ENCODE measurements at regions not wholly inside any gene's neighbourhood (a gene's known extent, or its start where the extent isn't known, plus 50 kb on each side); places are given as distances from the start of the nearest gene placed in this dataset.

DNA sequence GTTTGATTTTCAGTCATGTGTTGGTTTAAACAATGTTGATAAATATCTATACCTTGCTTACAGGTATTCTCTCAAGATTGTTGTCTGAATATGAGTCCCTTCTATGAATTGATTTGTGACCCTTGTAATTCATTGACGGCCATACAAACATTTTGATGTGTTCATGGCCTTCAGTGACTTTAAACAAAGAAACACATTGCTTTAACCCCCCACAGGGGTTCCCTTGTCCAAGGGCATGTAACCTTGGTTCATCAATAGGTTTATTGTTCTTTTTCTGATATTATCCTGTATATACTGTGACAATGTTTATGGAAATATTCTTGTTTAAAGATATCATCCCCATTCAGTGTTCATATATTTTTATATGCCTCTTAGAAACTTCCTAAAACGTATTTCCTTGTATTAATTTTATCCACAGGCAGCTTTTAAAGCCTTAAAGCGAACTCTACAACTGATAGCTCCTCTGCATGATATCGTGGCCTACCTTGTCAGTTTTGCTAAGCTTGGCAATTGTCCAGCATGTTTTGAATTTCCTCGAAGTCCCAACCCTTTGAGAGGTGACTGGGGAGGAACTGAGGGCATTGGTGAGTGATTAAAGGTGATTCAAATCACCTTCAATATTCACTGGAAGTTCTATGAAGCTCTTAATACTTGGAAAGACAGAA, 87.0 kb downstream of the CD164 start:
- H3K4me3 ChIP-seq: no peak overlapping the region
- no peaks in the 10 kb centered on the region for H3K9me3 ChIP-seq
- TF ChIP-seq EP300 (IDR thresholded peaks at IDR 0.05) (no peak), POLR2AphosphoS5 (IDR thresholded peaks at IDR 0.05) (peak in 2 of 3 donors; percentile 15 to 33)
- TF ChIP-seq, protein P1, sequence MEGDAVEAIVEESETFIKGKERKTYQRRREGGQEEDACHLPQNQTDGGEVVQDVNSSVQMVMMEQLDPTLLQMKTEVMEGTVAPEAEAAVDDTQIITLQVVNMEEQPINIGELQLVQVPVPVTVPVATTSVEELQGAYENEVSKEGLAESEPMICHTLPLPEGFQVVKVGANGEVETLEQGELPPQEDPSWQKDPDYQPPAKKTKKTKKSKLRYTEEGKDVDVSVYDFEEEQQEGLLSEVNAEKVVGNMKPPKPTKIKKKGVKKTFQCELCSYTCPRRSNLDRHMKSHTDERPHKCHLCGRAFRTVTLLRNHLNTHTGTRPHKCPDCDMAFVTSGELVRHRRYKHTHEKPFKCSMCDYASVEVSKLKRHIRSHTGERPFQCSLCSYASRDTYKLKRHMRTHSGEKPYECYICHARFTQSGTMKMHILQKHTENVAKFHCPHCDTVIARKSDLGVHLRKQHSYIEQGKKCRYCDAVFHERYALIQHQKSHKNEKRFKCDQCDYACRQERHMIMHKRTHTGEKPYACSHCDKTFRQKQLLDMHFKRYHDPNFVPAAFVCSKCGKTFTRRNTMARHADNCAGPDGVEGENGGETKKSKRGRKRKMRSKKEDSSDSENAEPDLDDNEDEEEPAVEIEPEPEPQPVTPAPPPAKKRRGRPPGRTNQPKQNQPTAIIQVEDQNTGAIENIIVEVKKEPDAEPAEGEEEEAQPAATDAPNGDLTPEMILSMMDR (IDR thresholded peaks at IDR 0.05): no peak
- no peaks in the 10 kb centered on the region for H3K36me3 ChIP-seq
- 25 to 53% (median 41%) methylated on average over 5 of the region's 5 CpGs for WGBS, 5 donors
- peak overlapping the region; percentile 13 to 82 (median 51) for H3K27ac ChIP-seq
- H3K4me1 ChIP-seq: peaks cover 0 to 42% (median 27%) of the 10 kb centered on the region in 4 donors
- intact Hi-C loops (cut with DNase I; ENCODE audit: low total_unique reads): no loop called here
- H3K27me3 ChIP-seq: peaks cover 0 to 5% (median 0%) of the 10 kb centered on the region in 3 donors
- DNase-seq: peak in 1 of 2 donors; percentile 62

DNA sequence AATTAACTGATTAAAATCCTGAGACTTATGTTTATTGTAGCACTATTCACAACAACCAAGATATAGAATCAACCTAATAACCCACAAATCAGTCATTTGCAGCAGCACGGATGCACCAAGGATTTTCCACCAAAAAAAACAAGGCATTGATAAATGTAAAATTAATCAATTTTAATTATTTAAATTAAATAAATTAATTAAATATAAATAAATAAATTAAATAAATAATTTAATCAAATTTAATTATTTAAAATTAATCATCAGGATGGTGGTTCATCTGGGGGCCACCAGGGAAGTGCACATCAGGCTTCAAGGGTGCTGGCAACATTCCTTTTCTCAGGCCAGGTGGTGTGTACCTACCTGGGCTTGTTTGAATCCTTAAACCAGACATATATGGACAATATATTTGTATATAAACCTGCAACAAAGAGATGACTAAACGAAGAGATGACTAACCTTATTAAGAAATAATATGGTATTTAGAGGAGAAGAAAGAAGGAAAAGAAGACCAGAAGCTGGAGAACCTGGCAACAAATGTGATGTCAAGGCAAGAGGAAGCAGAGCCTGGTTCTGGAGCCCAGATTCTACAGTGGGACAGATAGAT, 89.2 kb downstream of the CD164 start:
- no peaks in the 10 kb centered on the region for H3K9me3 ChIP-seq
- TF ChIP-seq, protein P1 (IDR thresholded peaks at IDR 0.05): no peak
- no peak for TF ChIP-seq EP300 (IDR thresholded peaks at IDR 0.05)
- no peak for TF ChIP-seq POLR2A (IDR thresholded peaks at IDR 0.05)
- TF ChIP-seq POLR2AphosphoS5 (IDR thresholded peaks at IDR 0.05): no peak
- intact Hi-C loops (cut with DNase I; ENCODE audit: low total_unique reads): no loop called here
- H3K27me3 ChIP-seq: peaks cover 0 to 12% (median 0%) of the 10 kb centered on the region in 3 donors
- no peak overlapping the region for H3K4me3 ChIP-seq
- DNase-seq: no peak
- peaks cover 0 to 25% (median 14%) of the 10 kb centered on the region in 4 donors for H3K4me1 ChIP-seq
- no peaks in the 10 kb centered on the region for H3K36me3 ChIP-seq
- H3K27ac ChIP-seq: no peak overlapping the region
- 85 to 92% (median 86%) methylated on average over 2 of the region's 2 CpGs for WGBS, 5 donors

DNA sequence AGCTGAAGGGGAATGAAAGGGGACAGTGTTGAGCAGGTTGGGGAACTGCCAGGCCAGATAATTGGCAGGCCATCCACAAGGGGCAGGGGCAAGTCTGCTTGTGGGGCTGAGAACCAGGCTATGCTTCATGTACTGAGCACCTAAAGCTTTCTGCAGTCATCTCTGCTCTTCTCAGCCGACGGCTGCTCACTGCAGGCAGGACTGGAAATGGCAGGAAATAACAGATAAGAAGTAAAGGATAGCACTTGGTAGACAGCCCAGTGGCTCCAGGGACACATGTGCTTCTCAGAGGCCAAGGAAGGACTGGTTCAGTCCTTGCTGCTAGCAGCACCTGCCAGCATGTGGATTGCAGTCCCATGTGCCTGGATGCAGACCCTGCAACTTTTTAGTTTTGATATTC, 89.8 kb downstream of the CD164 start:
- Histone ChIP-seq H3K27ac (no peak overlapping the region), H3K4me1 (peaks cover 0 to 18% (median 11%) of the 10 kb centered on the region in 4 donors), H3K4me3 (no peak overlapping the region), H3K36me3 (no peaks in the 10 kb centered on the region), H3K27me3 (peaks cover 0 to 12% (median 0%) of the 10 kb centered on the region in 3 donors), H3K9me3 (no peaks in the 10 kb centered on the region)
- intact Hi-C loops (cut with DNase I; ENCODE audit: low total_unique reads): no loop called here
- TF ChIP-seq, protein P1 (IDR thresholded peaks at IDR 0.05): no peak
- no peak for TF ChIP-seq EP300 (IDR thresholded peaks at IDR 0.05)
- TF ChIP-seq POLR2A (IDR thresholded peaks at IDR 0.05): no peak
- no peak for TF ChIP-seq POLR2AphosphoS5 (IDR thresholded peaks at IDR 0.05)
- WGBS, 5 donors: 76 to 95% (median 89%) methylated on average over 2 of the region's 2 CpGs
- no peak for DNase-seq

DNA sequence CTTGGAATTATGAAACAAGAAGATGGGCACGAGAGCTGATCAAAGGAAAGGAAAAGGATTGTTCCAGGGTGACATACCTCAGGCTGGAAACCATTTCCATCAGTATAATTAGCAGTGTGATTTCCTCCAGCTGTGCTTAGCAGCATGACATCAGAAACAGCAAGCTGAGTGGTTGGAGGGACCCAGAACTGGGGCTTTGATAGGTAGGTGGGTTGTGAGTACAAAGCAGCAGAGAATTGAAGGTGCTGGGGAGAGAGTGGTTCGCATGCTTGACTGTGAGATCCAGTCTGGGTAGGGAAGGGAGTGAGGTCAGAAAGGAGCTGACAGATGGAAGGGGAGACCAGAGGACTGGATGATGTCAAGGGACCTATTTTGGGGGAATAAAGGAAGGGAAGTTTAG, 90.4 kb downstream of the CD164 start:
- Histone ChIP-seq H3K4me1 (peaks cover 0 to 13% (median 6%) of the 10 kb centered on the region in 4 donors), H3K4me3 (no peak overlapping the region), H3K36me3 (no peaks in the 10 kb centered on the region), H3K27ac (no peak overlapping the region), H3K27me3 (peaks cover 0 to 12% (median 0%) of the 10 kb centered on the region in 3 donors), H3K9me3 (no peaks in the 10 kb centered on the region)
- TF ChIP-seq POLR2AphosphoS5 (IDR thresholded peaks at IDR 0.05) (no peak), EP300 (IDR thresholded peaks at IDR 0.05) (no peak), POLR2A (IDR thresholded peaks at IDR 0.05) (no peak)
- TF ChIP-seq, protein P1 (IDR thresholded peaks at IDR 0.05): no peak
- 73 to 81% (median 81%) methylated on average over 2 of the region's 2 CpGs for WGBS, 5 donors
- no peak for DNase-seq
- intact Hi-C loops (cut with DNase I; ENCODE audit: low total_unique reads): no loop called here
